Liver (tissue), 3 donors: ENCODE measurements at regions not wholly inside any gene's neighbourhood (a gene's known extent, or its start where the extent isn't known, plus 50 kb on each side); places are given as distances from the start of the nearest gene placed in this dataset.

ENCODE experiments used
- EGR1 ChIP-seq, 2 donors: IDR thresholded peaks; 2 replicates each; pipeline ENCODE4 v1.6.1; 2016 to 2018; ENCODE audit warnings: antibody characterized with exemption in 2 of 2, low read depth in 2 of 2
- FOXA1 ChIP-seq: IDR thresholded peaks from 2 replicates; pipeline ENCODE4 v1.6.1; 2016; ENCODE audit warnings: antibody characterized with exemption
- GABPA ChIP-seq, 2 donors: IDR thresholded peaks in 1 of 2; conservative IDR thresholded peaks in 1 of 2; 2 replicates each; pipeline ENCODE4 v1.6.1; 2016; ENCODE audit warnings: antibody characterized with exemption in 2 of 2, mild to moderate bottlenecking in 1 of 2, moderate library complexity in 1 of 2
- JUND ChIP-seq, 2 donors: IDR thresholded peaks; 2 replicates each; pipeline ENCODE4 v1.6.1; 2016; ENCODE audit warnings: antibody characterized with exemption in 2 of 2
- RAD21 ChIP-seq, 2 donors: IDR thresholded peaks; 2 replicates each; pipeline ENCODE4 v1.6.1; 2016; ENCODE audit warnings: antibody characterized with exemption in 2 of 2, mild to moderate bottlenecking in 2 of 2
- TAF1 ChIP-seq: conservative IDR thresholded peaks from 2 replicates; pipeline ENCODE4 v1.6.1; 2016; ENCODE audit warnings: antibody characterized with exemption, mild to moderate bottlenecking
- YY1 ChIP-seq: IDR thresholded peaks from 2 replicates; pipeline ENCODE4 v1.6.1; 2016; ENCODE audit warnings: antibody characterized with exemption, mild to moderate bottlenecking
- TF ChIP-seq, protein P1 (sequence below): fragments of 150-350 bp; IDR thresholded peaks from 2 replicates; pipeline ENCODE4 v1.5.1; 2017; ENCODE audit warnings: improper control_type of control experiment, low read depth, low read length; ENCODE audit not compliant: missing input control
- TF ChIP-seq, protein P2 (sequence below): IDR thresholded peaks from 2 replicates; pipeline ENCODE4 v1.6.1; 2016; ENCODE audit warnings: antibody characterized with exemption
- TF ChIP-seq, protein P3 (sequence below): IDR thresholded peaks from 2 replicates; pipeline ENCODE4 v1.6.1; 2016; ENCODE audit warnings: antibody characterized with exemption
- TF ChIP-seq, protein P4 (sequence below): IDR thresholded peaks from 2 replicates; pipeline ENCODE4 v1.6.1; 2016; ENCODE audit warnings: antibody characterized with exemption, mild to moderate bottlenecking
- donor health status: healthy.
- donor health status: healthy.

DNA sequence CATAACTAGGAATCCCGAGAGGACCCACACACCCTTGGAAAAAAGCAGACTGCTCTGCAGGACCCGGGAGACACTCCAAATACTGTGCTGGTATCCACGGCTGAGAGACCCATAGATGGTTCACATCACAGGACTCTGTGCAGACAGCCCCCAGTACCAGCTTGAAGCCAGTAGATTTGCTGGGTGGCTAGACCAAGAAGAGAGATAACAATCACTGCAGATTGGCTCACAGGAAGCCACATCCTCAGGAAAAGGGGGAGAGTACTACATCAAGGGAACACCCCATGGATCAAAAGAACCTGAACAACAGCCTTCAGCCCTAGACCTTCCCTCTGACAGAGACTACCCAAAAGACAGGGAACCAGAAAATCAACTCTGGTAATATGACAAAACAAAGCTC, 223.8 kb upstream of the LRATD1 start:
- TF ChIP-seq, protein P1, sequence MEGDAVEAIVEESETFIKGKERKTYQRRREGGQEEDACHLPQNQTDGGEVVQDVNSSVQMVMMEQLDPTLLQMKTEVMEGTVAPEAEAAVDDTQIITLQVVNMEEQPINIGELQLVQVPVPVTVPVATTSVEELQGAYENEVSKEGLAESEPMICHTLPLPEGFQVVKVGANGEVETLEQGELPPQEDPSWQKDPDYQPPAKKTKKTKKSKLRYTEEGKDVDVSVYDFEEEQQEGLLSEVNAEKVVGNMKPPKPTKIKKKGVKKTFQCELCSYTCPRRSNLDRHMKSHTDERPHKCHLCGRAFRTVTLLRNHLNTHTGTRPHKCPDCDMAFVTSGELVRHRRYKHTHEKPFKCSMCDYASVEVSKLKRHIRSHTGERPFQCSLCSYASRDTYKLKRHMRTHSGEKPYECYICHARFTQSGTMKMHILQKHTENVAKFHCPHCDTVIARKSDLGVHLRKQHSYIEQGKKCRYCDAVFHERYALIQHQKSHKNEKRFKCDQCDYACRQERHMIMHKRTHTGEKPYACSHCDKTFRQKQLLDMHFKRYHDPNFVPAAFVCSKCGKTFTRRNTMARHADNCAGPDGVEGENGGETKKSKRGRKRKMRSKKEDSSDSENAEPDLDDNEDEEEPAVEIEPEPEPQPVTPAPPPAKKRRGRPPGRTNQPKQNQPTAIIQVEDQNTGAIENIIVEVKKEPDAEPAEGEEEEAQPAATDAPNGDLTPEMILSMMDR, result no peak
- TF ChIP-seq TAF1 (no peak), EGR1 (IDR thresholded peaks at IDR 0.05; ENCODE audit: low read depth in 2 of 2) (no peak), YY1 (no peak), GABPA (IDR thresholded peaks at IDR 0.05 in 1 of 2, conservative IDR thresholded peaks at IDR 0.05 in 1 of 2) (no peak), RAD21 (IDR thresholded peaks at IDR 0.05) (no peak), FOXA1 (no peak), JUND (IDR thresholded peaks at IDR 0.05) (no peak)
- TF ChIP-seq, protein P2, sequence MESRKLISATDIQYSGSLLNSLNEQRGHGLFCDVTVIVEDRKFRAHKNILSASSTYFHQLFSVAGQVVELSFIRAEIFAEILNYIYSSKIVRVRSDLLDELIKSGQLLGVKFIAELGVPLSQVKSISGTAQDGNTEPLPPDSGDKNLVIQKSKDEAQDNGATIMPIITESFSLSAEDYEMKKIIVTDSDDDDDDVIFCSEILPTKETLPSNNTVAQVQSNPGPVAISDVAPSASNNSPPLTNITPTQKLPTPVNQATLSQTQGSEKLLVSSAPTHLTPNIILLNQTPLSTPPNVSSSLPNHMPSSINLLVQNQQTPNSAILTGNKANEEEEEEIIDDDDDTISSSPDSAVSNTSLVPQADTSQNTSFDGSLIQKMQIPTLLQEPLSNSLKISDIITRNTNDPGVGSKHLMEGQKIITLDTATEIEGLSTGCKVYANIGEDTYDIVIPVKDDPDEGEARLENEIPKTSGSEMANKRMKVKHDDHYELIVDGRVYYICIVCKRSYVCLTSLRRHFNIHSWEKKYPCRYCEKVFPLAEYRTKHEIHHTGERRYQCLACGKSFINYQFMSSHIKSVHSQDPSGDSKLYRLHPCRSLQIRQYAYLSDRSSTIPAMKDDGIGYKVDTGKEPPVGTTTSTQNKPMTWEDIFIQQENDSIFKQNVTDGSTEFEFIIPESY, result no peak
- TF ChIP-seq, protein P3, sequence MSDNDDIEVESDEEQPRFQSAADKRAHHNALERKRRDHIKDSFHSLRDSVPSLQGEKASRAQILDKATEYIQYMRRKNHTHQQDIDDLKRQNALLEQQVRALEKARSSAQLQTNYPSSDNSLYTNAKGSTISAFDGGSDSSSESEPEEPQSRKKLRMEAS, result no peak
- TF ChIP-seq, protein P4, sequence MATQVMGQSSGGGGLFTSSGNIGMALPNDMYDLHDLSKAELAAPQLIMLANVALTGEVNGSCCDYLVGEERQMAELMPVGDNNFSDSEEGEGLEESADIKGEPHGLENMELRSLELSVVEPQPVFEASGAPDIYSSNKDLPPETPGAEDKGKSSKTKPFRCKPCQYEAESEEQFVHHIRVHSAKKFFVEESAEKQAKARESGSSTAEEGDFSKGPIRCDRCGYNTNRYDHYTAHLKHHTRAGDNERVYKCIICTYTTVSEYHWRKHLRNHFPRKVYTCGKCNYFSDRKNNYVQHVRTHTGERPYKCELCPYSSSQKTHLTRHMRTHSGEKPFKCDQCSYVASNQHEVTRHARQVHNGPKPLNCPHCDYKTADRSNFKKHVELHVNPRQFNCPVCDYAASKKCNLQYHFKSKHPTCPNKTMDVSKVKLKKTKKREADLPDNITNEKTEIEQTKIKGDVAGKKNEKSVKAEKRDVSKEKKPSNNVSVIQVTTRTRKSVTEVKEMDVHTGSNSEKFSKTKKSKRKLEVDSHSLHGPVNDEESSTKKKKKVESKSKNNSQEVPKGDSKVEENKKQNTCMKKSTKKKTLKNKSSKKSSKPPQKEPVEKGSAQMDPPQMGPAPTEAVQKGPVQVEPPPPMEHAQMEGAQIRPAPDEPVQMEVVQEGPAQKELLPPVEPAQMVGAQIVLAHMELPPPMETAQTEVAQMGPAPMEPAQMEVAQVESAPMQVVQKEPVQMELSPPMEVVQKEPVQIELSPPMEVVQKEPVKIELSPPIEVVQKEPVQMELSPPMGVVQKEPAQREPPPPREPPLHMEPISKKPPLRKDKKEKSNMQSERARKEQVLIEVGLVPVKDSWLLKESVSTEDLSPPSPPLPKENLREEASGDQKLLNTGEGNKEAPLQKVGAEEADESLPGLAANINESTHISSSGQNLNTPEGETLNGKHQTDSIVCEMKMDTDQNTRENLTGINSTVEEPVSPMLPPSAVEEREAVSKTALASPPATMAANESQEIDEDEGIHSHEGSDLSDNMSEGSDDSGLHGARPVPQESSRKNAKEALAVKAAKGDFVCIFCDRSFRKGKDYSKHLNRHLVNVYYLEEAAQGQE, result no peak
